ENCODE measurements at regions not wholly inside any gene's neighbourhood (a gene's known extent, or its start where the extent isn't known, plus 50 kb on each side); places are given as distances from the start of the nearest gene placed in this dataset.
"Not testable (repeated sequence)": the region's sequence is repeated elsewhere in the genome, so short reads cannot be mapped to it uniquely, and the experiment has no call there.

DNA sequence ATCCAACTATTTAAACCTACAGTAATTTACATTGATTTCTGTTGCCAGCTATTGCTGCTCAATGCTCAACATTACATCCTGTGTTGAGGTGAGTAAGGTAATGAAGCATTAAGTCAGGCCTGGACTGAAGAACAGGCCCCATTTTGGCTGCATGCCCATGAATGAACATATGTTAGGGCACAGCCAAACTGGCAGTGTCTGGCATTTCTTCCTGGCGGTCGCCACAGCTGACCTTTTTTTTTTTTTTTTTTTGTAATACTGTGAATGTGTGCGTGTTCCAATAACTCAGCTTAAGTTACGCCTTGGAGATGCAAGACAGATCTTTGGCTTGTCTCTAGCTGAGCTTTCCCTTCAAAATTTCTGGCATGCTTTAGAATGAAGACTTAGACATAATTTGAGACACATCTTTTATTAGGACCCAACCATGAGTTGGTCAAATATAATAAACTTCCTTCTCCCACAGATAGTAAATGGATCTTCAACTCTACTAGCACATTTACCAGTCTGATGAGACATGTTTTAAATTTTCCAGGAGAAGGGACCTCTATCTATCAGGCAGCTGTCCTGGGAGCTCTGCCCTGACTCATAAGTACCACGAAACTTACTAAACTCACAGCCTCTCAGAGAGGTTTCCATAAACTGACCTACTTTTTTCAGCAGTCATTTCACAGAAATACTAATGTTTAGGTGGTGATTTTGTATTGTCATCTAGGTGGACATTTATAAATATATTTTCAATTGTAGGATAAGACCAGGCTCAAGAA lies 341.1 kb upstream of the RUNX1 start:
- Mint-ChIP-seq H3K4me3 (no peak overlapping the region), H3K9me3 (peaks cover 3 to 8% of the 10 kb centered on the region in 2 donors), H3K27me3 (no peaks in the 10 kb centered on the region), H3K4me1 (peaks cover 2 to 13% of the 10 kb centered on the region in 2 donors), H3K36me3 (peaks cover 0 to 7% of the 10 kb centered on the region in 2 donors), H3K27ac (peak overlapping the region; percentile 11)
- ATAC-seq (replicated peaks) (no peak), DNase-seq (no peak)

DNA sequence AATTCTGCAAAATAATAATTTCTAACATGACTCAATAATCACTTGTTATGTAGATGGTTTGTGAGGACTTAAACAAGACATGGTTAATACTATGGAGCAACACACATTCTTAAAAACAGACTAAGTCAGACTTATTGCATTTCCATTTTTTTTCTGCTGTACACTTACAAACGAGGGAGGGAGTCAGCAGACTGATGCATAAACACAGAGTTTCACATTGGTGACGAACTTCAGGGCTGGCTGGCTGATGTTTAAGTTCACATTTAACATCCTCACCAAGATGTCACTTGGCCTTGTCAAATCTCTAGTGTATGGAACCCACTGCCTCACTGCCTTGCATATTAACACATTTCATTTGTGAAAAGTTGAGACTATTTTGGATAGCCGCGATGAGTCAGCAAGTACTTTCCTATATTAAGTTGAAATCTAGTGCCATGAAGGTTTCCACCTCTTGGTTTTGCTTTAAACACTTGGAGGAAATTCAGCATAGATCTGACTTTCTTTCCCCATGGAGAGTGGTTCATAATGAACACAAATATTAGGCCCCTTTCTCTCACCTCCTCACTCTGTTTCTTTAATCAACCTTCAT lies 337.5 kb upstream of the RUNX1 start:
- peaks cover 3 to 8% of the 10 kb centered on the region in 2 donors for H3K9me3 Mint-ChIP-seq
- no peaks in the 10 kb centered on the region for H3K27me3 Mint-ChIP-seq
- peak in 1 of 2 donors; percentile 14 for ATAC-seq (replicated peaks)
- no peak overlapping the region for H3K27ac Mint-ChIP-seq
- no peak for DNase-seq
- H3K36me3 Mint-ChIP-seq, result peaks cover 0 to 7% of the 10 kb centered on the region in 2 donors
- H3K4me1 Mint-ChIP-seq, result peaks cover 0 to 8% of the 10 kb centered on the region in 2 donors
- H3K4me3 Mint-ChIP-seq, result no peak overlapping the region

DNA sequence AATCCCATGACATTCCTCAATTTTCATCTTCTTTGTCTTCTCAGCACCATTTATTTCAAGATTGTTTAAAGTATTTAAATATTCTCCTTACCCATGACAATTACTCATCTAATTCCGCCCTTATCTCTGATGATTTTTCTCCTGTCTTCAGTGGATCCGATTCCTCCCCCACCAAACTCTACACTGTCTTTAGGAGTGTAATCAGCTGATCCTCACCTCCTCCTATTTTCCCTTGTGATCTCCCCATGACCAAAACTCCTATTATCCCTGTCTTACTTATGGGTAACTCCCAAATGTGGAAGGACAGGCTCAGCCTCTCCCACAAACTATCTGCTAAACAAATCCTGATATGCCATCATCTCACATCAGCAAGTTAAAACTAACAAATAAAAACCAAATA lies 335.3 kb upstream of the RUNX1 start:
- Mint-ChIP-seq H3K9me3 (peaks cover 3 to 8% of the 10 kb centered on the region in 2 donors), H3K36me3 (peaks cover 0 to 7% of the 10 kb centered on the region in 2 donors), H3K4me3 (no peak overlapping the region), H3K4me1 (peaks cover 0 to 8% of the 10 kb centered on the region in 2 donors), H3K27me3 (no peaks in the 10 kb centered on the region), H3K27ac (no peak overlapping the region)
- no peak for DNase-seq
- no peak for ATAC-seq (replicated peaks)

DNA sequence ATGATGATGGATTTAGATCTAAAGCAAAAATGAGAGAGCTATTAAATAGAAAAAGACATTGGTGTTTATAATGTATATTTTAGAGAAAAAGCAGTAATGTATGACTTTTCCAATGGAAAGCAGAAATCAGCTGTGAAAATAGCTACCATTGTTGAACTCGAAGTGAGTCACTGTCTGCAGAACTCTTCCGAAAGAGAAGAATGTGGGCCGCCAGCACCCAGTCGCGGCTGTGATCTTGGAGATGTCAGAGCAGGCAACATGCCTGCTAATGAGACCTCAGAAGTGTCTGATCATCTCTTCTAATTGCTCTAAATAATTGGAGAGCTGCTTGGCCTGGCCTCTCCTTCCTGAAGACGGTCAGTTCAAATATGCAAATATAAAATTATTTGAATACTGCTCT lies 333.6 kb upstream of the RUNX1 start:
- Mint-ChIP-seq H3K27ac (no peak overlapping the region), H3K4me1 (peaks cover 0 to 8% of the 10 kb centered on the region in 2 donors), H3K36me3 (no peaks in the 10 kb centered on the region), H3K9me3 (no peaks in the 10 kb centered on the region), H3K27me3 (no peaks in the 10 kb centered on the region), H3K4me3 (no peak overlapping the region)
- no peak for ATAC-seq (replicated peaks)
- DNase-seq, result no peak

DNA sequence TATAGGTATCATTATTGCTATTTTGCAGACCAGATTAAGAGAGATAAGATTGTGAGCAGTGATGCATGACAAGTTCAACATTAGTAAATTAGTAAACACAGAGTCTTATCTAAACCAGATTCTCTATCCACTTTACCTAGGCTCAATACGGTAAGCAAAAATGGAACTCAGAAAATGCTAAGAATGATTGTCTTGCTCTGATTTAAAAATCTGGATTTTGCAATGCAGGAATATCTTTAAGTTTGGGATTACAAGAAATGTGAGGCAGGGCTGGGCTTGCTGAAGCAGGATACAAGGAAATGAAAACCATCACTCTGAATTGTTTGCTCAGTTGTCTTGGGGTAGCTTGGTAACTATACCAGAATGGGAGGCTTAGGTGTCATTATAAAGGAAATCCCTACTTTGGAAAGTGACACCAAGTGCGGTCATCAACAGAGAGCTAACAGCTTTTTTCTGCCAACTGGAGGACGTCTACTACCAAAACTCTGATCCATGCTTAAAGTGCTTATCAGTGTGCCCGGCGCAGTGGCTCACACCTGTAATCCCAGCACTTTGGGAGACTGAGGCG lies 332.7 kb upstream of the RUNX1 start:
- H3K9me3 Mint-ChIP-seq, result no peaks in the 10 kb centered on the region
- no peak for DNase-seq

DNA sequence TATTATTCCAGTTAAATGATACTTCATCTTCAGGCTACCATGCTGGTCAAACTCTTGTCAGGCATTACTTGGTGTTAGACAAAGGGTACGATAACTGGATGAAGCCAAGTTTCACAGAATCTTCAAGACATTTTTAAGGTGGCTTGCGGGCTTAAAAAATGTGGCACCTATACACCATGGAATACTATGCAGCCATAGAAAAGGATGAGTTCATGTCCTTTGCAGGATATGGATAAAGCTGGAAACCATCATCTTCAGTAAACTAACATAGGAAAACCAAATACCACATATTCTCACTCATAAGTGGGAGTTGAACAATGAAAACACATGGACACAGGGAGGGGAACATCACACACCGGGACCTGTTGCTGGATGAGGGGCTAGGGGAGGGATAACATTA lies 331.2 kb upstream of the RUNX1 start:
- H3K4me3 Mint-ChIP-seq; ATAC-seq (replicated peaks); H3K27ac Mint-ChIP-seq; H3K4me1 Mint-ChIP-seq; DNase-seq; H3K27me3 Mint-ChIP-seq; H3K9me3 Mint-ChIP-seq; H3K36me3 Mint-ChIP-seq: not testable (repeated sequence)

More for the DNA sequence above, 332.7 kb upstream of the RUNX1 start:
- Mint-ChIP-seq H3K4me3 (no peak overlapping the region), H3K36me3 (no peaks in the 10 kb centered on the region), H3K27ac (no peak overlapping the region), H3K4me1 (peaks cover 0 to 7% of the 10 kb centered on the region in 2 donors), H3K27me3 (no peaks in the 10 kb centered on the region)
- no peak for ATAC-seq (replicated peaks)

DNA sequence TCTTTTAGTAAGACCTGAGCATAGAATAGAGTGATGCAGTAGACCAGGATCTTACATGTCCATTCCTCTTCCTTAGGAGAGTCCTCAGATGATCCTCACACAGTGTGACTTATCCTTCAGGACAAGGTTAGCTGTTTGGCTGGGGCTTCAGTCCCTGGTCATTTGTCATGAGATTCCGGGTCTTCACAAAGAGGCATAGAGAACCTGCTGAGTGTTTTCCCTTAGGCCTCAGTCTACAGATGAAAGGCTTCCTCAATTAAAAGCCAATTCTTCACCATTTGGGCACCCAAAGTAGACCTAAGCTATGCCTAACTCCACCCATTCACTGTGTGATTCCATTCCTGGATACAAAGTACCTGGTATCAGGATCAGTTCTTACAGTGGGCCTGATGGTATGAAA lies 329.8 kb upstream of the RUNX1 start:
- ATAC-seq (replicated peaks), result no peak
- H3K4me1 Mint-ChIP-seq, result no peaks in the 10 kb centered on the region
- H3K27ac Mint-ChIP-seq, result no peak overlapping the region
- H3K36me3 Mint-ChIP-seq, result no peaks in the 10 kb centered on the region
- no peak overlapping the region for H3K4me3 Mint-ChIP-seq
- H3K9me3 Mint-ChIP-seq, result no peaks in the 10 kb centered on the region
- DNase-seq, result no peak
- no peaks in the 10 kb centered on the region for H3K27me3 Mint-ChIP-seq

DNA sequence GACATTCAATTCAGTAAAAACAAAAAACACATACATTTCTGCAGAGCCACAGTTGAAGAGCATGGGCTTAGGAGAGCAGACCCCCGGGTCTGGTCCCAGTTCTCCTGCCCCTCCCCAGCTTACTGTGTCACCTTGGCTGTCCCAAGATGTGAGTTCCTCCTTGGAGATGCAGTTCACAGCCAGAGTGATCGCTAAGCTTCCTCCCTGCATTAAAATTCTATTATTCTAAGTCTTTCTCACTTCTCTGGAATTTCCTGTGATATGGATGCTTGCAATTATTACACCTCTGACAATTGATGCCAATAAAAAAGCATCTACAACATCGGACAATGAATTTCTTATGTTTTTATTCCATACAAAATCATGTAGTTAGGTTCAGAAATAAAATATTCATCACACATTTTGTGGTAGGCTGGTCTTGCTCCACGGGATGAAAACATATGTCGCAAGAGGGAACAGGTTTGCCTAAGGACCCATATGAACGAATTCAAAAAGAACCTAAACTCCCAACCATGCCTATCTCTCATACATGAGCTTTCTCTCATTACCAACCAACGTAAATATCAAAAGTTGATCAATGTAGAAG lies 328.5 kb upstream of the RUNX1 start:
- H3K4me1 Mint-ChIP-seq, result peaks cover 0 to 6% of the 10 kb centered on the region in 2 donors
- no peak for DNase-seq
- H3K4me3 Mint-ChIP-seq, result no peak overlapping the region
- H3K9me3 Mint-ChIP-seq, result no peaks in the 10 kb centered on the region
- H3K27ac Mint-ChIP-seq, result no peak overlapping the region
- no peaks in the 10 kb centered on the region for H3K36me3 Mint-ChIP-seq
- H3K27me3 Mint-ChIP-seq, result no peaks in the 10 kb centered on the region
- no peak for ATAC-seq (replicated peaks)

DNA sequence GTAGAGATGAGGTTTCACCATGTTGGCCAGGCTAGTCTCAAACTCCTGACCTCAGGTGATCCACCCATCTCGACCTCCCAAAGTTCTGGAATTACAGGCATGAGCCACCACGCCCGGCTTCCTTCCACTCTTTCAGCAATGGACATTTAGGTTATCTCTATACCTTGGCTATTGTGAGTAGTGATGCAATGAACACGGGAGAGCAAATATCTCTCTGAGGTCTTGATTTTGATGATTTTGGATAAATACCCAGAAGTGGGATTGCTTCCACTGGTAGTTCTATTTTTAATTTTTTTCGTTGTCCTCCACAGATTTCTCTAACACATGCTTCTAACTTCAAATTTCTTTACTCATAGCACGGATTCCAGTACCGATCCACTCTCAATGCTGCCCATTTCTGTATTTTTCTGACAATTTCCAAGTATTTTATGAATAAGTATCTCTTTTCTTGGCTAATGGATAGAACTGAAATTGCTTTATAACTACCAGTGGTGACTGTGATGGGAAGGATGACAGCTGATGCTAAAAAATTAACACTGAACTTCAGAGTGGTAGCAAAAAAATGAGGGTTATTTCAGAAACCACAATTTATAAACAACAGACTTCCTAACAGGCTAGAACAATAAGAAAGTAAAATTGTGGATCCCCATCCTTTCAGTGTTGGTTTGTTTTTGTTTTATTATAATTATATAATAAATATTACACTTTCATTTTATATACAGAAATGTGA lies 327.5 kb upstream of the RUNX1 start:
- Mint-ChIP-seq H3K4me3 (no peak overlapping the region), H3K9me3 (no peaks in the 10 kb centered on the region), H3K27ac (no peak overlapping the region), H3K4me1 (peaks cover 0 to 6% of the 10 kb centered on the region in 2 donors), H3K27me3 (no peaks in the 10 kb centered on the region), H3K36me3 (no peaks in the 10 kb centered on the region)
- ATAC-seq (replicated peaks), result no peak
- no peak for DNase-seq

DNA sequence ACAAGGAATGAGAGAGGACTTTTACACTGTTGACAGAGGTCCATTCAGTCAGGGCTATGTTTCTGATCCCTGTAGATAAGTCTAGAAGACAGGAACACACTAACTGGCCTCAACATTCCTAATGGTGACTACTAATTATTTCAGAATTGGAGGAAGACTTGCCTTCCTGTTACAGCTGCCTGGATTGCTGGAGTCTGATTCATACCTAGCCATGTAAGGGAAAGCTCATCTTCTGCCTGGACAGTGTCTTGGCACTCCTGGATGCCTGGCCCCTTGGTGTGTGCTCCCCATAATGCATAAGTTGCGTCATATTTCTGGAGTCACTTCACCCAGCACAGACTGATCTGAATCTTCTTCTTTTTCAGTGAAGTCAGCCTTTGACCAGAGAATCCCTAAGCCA lies 326.0 kb upstream of the RUNX1 start:
- no peak for ATAC-seq (replicated peaks)
- H3K36me3 Mint-ChIP-seq, result no peaks in the 10 kb centered on the region
- no peaks in the 10 kb centered on the region for H3K9me3 Mint-ChIP-seq
- DNase-seq, result no peak
- no peak overlapping the region for H3K4me3 Mint-ChIP-seq
- H3K27me3 Mint-ChIP-seq, result no peaks in the 10 kb centered on the region
- no peak overlapping the region for H3K27ac Mint-ChIP-seq
- H3K4me1 Mint-ChIP-seq, result peaks cover 0 to 6% of the 10 kb centered on the region in 2 donors

DNA sequence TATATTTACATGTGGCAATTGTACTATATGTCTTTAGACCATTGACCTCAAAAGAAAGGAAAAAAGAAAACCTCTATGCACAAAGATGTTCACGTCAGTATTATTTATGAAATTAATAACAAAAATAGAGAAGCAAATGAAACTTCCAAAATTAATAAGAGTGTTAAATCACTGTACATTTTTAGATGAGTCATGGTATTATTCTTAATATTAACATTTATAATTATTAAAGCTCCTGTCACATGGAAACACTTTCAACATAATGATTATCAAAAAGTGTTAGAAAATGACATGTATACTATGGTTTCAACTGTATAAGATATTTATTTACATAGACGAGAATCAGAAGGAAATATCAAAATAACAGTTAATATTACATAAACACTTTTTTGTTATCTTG lies 324.9 kb upstream of the RUNX1 start:
- Mint-ChIP-seq H3K4me3 (no peak overlapping the region), H3K9me3 (no peaks in the 10 kb centered on the region), H3K27ac (no peak overlapping the region), H3K27me3 (no peaks in the 10 kb centered on the region), H3K36me3 (no peaks in the 10 kb centered on the region), H3K4me1 (peaks cover 0 to 6% of the 10 kb centered on the region in 2 donors)
- DNase-seq (no peak), ATAC-seq (replicated peaks) (no peak)

DNA sequence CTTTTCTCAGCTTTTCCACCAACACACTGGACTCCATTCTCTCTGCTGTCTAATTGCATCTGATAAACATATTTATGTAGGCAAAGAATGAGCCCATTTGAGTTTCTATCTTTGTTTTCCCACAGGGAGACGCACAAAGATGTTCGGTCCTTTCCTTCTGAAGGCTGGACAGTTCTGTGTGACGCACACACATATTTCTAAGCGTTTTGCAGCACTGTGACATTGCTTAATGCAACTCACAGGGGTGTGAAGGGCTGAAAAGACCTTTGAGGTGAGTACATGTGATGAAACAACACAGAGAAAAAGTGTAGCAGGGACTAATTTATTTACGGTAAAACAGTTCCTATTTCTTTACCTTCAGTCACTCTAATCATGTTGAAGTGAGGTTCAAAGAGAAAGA lies 323.1 kb upstream of the RUNX1 start:
- DNase-seq (no peak), ATAC-seq (replicated peaks) (no peak)
- Mint-ChIP-seq H3K4me1 (peaks cover 5 to 11% of the 10 kb centered on the region in 2 donors), H3K36me3 (no peaks in the 10 kb centered on the region), H3K9me3 (peaks cover 2 to 4% of the 10 kb centered on the region in 2 donors), H3K27me3 (no peaks in the 10 kb centered on the region), H3K4me3 (no peak overlapping the region), H3K27ac (no peak overlapping the region)

DNA sequence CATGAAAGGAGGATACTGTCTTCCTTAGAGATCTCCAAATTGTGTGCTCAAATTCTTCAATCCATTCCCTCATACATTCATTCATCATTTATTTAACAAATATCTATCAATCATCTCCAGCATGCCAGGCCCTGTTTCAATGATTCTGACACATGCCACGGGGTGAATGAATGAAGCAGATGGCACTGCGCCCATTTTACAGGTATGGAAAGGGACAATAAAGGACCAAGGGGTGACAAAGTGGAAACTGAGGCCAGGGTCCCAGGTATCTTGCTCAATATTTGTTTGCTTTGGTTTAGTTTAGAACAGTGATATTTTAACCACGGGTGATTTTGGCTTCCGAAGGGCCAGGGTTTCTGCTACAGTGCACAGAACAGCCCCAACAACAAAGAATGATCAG lies 321.6 kb upstream of the RUNX1 start:
- Mint-ChIP-seq H3K9me3 (peaks cover 2 to 4% of the 10 kb centered on the region in 2 donors), H3K4me1 (peaks cover 5 to 11% of the 10 kb centered on the region in 2 donors), H3K4me3 (no peak overlapping the region), H3K27me3 (no peaks in the 10 kb centered on the region), H3K36me3 (no peaks in the 10 kb centered on the region), H3K27ac (no peak overlapping the region)
- no peak for DNase-seq
- ATAC-seq (replicated peaks), result no peak

DNA sequence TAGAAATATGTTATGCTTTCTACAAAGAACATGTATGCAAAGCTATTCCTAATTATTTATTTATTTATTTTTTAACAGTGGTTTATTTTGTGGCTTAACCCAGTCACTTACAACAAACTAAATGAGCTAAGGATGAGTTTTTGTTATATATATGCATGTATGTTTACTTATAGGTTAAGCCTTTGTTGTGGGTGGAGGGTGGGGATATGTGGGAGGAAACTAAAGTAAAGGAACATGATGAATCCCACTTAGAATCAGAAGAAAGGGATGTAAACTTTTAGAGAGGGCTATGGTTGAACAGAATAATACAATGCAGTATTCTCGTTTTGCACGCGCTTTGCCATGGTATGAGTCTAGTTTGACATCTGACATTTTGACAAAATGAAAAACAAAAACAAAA lies 321.0 kb upstream of the RUNX1 start:
- no peaks in the 10 kb centered on the region for H3K36me3 Mint-ChIP-seq
- no peaks in the 10 kb centered on the region for H3K27me3 Mint-ChIP-seq

More for the DNA sequence above, 321.0 kb upstream of the RUNX1 start:
- ATAC-seq (replicated peaks), result no peak
- Mint-ChIP-seq H3K9me3 (peaks cover 2 to 4% of the 10 kb centered on the region in 2 donors), H3K4me3 (no peak overlapping the region), H3K4me1 (peaks cover 5 to 11% of the 10 kb centered on the region in 2 donors), H3K27ac (no peak overlapping the region)
- DNase-seq, result no peak

All from stimulated activated naive B cell treated with anti-CD40 and anti-IgM and Interleukin-4, amounts not matched to agents 10 μg/mL and 1 μg/mL and 100 μg/mL, for 72 hours (primary cell).